Activated naive CD4-positive, alpha-beta T cell treated with anti-CD3 and anti-CD28 coated beads for 36 hours (primary cell): ENCODE measurements at regions not wholly inside any gene's neighbourhood (a gene's known extent, or its start where the extent isn't known, plus 50 kb on each side); places are given as distances from the start of the nearest gene placed in this dataset.
"Not testable (repeated sequence)": the region's sequence is repeated elsewhere in the genome, so short reads cannot be mapped to it uniquely, and the experiment has no call there.

Experiments
- CTCF ChIA-PET: fragments of 350-600 bp; sonication (Branson Sonifier 250); formaldehyde crosslinking; loops from one replicate; lab custom pipeline; 2021; ENCODE audit warnings: antibody characterized with exemption; lab: Charles Lee
- DNase-seq: peaks from one replicate; pipeline ENCODE4 v3.0.0-alpha.2; 2020
- H3K27ac Mint-ChIP-seq: one replicate; pipeline ENCODE4 v1.8.0; 2021; ENCODE audit warnings: mild to moderate bottlenecking, mixed read lengths
- H3K27me3 Mint-ChIP-seq: one replicate; pipeline ENCODE4 v1.8.0; 2021; ENCODE audit warnings: low read depth, mixed read lengths
- H3K36me3 Mint-ChIP-seq: one replicate; pipeline ENCODE4 v1.8.0; 2021; ENCODE audit warnings: low read depth, mixed read lengths
- H3K4me1 Mint-ChIP-seq: one replicate; pipeline ENCODE4 v1.8.0; 2021; ENCODE audit warnings: low read depth, mixed read lengths
- H3K4me3 Mint-ChIP-seq: one replicate; pipeline ENCODE4 v1.8.0; 2021; ENCODE audit warnings: mild to moderate bottlenecking, moderate library complexity, mixed read lengths
- H3K9me3 Mint-ChIP-seq: one replicate; pipeline ENCODE4 v1.8.0; 2021; ENCODE audit warnings: mixed read lengths
- intact Hi-C: fragments of 100-400 bp; cut with micrococcal nuclease; formaldehyde crosslinking; loops from one replicate; pipeline ENCODE4 v1.15.1; 2023

DNA sequence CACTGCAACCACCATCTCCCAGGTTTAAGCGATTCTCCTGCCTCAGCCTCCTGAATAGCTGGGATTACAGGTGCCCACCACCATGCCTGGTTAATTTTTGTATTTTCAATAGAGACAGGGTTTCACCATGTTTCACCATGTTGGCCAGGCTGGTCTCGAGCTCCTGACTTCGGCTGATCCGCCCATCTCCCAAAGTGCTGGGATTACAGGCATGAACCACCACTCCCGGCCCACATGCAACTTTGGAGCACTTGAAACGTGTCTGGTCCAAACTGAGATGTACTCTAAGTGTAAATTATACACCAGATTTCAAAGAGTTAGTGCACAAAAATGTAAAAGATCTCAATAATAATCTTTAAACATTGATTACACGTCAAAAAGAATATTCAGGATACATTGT is 154.1 kb downstream of the RGS9 start:
- H3K9me3 Mint-ChIP-seq, result not testable (repeated sequence)

DNA sequence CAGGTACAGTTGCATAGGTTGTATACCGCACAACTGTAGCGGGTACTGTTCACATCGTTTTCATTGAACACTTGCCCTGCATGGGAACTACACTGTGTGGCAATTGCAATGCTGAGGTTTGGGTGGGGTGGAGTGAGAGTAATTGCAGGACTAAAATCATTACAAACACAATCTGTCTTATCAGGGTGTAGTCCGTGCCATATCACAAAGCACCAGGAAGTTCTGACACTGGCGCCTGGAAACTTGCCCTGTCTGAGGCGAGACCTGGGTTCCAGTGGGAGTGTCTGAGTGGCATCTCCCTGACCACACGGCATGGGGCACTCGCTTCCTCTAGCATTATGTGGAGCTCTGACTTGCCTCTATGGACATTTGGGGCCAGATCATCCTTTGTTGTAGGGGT is 153.4 kb downstream of the RGS9 start:
- intact Hi-C loops, result loop anchor here (5.0 kb wide), 1 partner anchor 58 kb away; no protein-coding TSS in a partner anchor
- CTCF ChIA-PET, result no interaction called here
- Mint-ChIP-seq H3K4me1 (peaks cover 4% of the 10 kb centered on the region), H3K4me3 (no peak overlapping the region), H3K27me3 (no peaks in the 10 kb centered on the region), H3K27ac (no peak overlapping the region), H3K36me3 (no peaks in the 10 kb centered on the region), H3K9me3 (no peaks in the 10 kb centered on the region)
- no peak for DNase-seq

More for the DNA sequence above, 154.1 kb downstream of the RGS9 start:
- H3K27ac Mint-ChIP-seq, H3K27me3 Mint-ChIP-seq, H3K4me3 Mint-ChIP-seq, DNase-seq, CTCF ChIA-PET, H3K4me1 Mint-ChIP-seq, H3K36me3 Mint-ChIP-seq: not testable (repeated sequence)
- intact Hi-C loops, result loop anchor here (5.0 kb wide), 1 partner anchor 59 kb away; no protein-coding TSS in a partner anchor

DNA sequence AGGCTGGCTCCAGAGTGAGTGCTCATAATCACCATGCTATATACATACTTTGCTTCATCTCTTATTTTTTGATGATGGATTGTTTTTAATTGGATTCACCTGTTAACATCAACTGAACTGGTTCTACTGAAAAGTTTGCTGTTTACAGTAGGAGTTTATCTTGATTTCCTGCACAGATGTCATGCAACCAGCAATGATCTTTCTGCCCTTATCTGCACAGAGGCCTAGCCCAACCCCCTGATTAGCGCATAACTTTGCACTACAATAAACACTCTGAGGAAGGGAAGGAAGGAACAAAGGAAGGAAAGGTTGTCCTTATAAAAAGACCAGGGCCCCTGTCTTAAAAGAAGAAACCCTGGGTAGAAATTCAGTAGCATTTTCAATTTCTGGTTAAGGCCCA is 152.9 kb downstream of the RGS9 start:
- Mint-ChIP-seq H3K9me3 (no peaks in the 10 kb centered on the region), H3K4me1 (peaks cover 4% of the 10 kb centered on the region), H3K4me3 (no peak overlapping the region), H3K36me3 (no peaks in the 10 kb centered on the region), H3K27me3 (no peaks in the 10 kb centered on the region), H3K27ac (no peak overlapping the region)
- DNase-seq, result no peak
- intact Hi-C loops, result loop anchor here (5.0 kb wide), 1 partner anchor 58 kb away; no protein-coding TSS in a partner anchor
- CTCF ChIA-PET, result interaction anchor here (0.6 kb wide), 2 partner anchors 267 to 626 kb away, joined by 3 read pairs; no protein-coding TSS in a partner anchor

DNA sequence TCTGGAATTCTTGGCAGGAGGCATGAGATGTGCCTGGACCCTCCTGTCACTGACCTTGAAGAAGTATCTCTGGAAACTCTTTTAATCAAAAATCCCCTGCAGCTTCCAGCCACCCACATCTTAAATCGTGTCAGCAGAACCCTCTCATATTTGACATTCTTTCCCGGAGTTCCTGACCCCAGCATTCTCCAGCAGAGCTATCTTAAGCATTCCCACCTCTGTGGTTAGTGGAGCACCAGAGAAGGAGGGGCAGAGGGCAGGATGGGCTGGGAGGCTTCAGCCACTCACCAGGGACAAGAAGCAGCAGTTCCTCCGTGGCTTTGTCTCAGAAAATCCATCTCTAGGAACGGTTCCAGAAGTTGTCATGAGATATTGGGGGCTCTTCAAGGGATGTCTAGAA is 149.9 kb downstream of the RGS9 start:
- H3K27me3 Mint-ChIP-seq, result no peaks in the 10 kb centered on the region

DNA sequence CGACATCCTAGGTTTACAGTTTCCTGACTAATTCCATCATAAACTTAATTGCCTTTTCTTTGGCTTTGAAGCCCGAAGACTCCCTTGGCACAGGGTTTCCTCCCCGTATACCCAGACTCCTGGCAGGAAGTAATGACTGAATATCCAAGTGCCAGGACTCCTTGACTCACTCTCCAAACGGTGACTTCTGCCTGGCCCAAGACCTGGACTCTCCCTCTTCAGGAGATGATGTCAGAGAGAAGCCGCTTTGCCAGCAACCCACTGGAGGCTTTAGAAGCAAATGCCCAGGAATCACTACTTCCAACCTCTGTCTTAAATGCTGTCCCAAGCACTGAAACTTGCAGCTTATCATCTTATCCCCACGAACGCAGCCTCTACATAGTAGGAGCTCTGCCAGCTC is 146.5 kb downstream of the RGS9 start:
- Mint-ChIP-seq H3K36me3 (no peaks in the 10 kb centered on the region), H3K9me3 (peaks cover 4% of the 10 kb centered on the region), H3K27me3 (no peaks in the 10 kb centered on the region), H3K27ac (no peak overlapping the region), H3K4me3 (no peak overlapping the region), H3K4me1 (no peaks in the 10 kb centered on the region)
- CTCF ChIA-PET, result interaction anchor here (1.5 kb wide), 1 partner anchor 10 kb away, joined by 8 read pairs; no protein-coding TSS in a partner anchor
- no peak for DNase-seq
- intact Hi-C loops, result no loop called here

More for the DNA sequence above, 149.9 kb downstream of the RGS9 start:
- Mint-ChIP-seq H3K4me1 (no peaks in the 10 kb centered on the region), H3K36me3 (no peaks in the 10 kb centered on the region), H3K27ac (no peak overlapping the region), H3K4me3 (no peak overlapping the region), H3K9me3 (peaks cover 2% of the 10 kb centered on the region)
- CTCF ChIA-PET, result interaction anchor here (1.4 to 3.8 kb wide), 2 partner anchors 9 to 54 kb away, joined by 4 to 13 read pairs; no protein-coding TSS in a partner anchor
- no peak for DNase-seq
- intact Hi-C loops, result no loop called here

DNA sequence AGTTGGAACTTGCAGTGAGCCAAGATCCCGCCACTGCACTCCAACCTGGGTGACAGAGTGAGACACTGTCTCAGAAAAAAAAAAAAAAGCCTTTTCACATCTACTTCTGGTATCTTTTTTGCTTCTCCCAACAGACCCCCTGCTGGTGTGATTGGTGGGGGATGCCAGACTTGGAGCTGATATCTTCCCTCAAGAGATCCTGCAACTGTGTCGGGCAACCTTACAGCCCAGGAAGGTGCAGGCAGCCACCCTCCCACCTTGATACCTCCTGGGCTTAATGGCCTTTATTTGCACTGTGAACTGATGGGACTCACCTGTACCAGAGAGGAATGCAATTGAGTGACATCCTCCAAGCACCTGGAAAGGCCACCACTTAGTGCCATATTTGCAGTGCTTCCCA is 142.3 kb downstream of the RGS9 start:
- no peak overlapping the region for H3K27ac Mint-ChIP-seq
- peaks cover 13% of the 10 kb centered on the region for H3K27me3 Mint-ChIP-seq
- H3K9me3 Mint-ChIP-seq, result peaks cover 4% of the 10 kb centered on the region
- CTCF ChIA-PET, result interaction anchor here (0.6 to 0.7 kb wide), 2 partner anchors 15 to 40 kb away, joined by 3 read pairs; no protein-coding TSS in a partner anchor
- H3K4me3 Mint-ChIP-seq, result no peak overlapping the region
- H3K36me3 Mint-ChIP-seq, result no peaks in the 10 kb centered on the region
- H3K4me1 Mint-ChIP-seq, result peaks cover 9% of the 10 kb centered on the region
- intact Hi-C loops, result no loop called here
- no peak for DNase-seq

DNA sequence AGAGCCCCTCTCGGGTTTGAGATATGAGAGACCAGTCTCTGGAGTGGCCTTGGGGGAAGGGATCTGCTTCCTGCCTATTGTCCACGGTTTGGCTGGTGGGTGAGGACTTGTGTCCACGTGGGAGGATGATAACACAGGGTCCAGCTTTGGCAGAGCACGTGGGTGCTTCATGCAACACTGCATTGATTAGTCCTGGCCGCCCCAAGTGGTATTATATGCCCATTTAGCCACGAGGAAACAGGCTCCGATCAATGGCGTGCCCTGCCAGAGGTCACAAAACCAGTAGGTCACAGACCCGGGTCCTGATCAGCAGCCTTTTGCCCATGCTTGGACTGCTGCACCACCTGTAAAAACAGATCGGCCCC is 141.6 kb downstream of the RGS9 start:
- Mint-ChIP-seq H3K9me3 (peaks cover 4% of the 10 kb centered on the region), H3K4me1 (peaks cover 9% of the 10 kb centered on the region), H3K4me3 (no peak overlapping the region), H3K36me3 (no peaks in the 10 kb centered on the region), H3K27me3 (peaks cover 13% of the 10 kb centered on the region), H3K27ac (no peak overlapping the region)
- CTCF ChIA-PET, result interaction anchor here (0.6 to 1.6 kb wide), 3 partner anchors 8 to 40 kb away, joined by 3 to 5 read pairs (median 4); no protein-coding TSS in a partner anchor
- intact Hi-C loops, result no loop called here
- no peak for DNase-seq

DNA sequence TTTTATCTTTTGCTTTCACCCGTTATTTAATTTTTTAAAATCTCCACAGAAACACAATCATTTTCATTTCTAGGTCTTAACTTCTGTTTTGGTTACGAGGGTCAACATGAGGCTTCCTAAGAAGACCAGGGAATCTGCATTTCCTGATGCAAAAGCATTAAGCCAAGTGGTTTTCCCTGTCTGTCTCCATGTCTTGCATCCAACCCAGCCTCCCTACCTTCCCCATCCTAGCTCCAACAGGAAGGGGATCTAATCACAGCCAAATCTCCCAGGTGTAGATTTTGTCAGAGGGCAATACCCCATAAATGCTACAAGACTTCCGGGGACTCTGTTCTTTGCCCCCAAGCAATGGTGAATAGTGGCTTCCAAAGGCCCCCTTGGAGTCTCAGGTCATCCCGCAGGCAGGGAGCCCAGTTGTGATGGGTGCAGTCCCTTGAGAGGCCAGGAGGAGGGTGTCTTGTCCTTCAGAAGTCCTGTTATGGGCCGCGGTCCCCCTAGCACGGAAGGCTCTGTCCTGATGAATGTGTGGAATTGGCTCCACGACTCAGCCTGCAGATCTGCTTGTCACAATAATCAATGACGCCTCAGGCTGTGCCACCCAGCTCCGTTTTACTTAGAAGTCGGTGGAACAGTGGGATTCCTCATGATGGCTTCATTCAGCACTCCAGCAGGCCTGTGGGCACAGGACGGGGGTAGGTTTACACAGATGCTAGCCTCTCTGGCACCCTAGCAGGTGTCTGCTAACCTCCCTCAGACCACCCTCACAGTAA is 141.1 kb downstream of the RGS9 start:
- Mint-ChIP-seq H3K36me3 (no peaks in the 10 kb centered on the region), H3K27ac (no peak overlapping the region), H3K4me3 (no peak overlapping the region), H3K9me3 (peaks cover 4% of the 10 kb centered on the region), H3K4me1 (peaks cover 9% of the 10 kb centered on the region), H3K27me3 (peaks cover 13% of the 10 kb centered on the region)
- DNase-seq, result peak; percentile 42
- intact Hi-C loops, result no loop called here
- CTCF ChIA-PET, result interaction anchor here (1.6 kb wide), 2 partner anchors 8 to 9 kb away, joined by 4 to 5 read pairs; no protein-coding TSS in a partner anchor

DNA sequence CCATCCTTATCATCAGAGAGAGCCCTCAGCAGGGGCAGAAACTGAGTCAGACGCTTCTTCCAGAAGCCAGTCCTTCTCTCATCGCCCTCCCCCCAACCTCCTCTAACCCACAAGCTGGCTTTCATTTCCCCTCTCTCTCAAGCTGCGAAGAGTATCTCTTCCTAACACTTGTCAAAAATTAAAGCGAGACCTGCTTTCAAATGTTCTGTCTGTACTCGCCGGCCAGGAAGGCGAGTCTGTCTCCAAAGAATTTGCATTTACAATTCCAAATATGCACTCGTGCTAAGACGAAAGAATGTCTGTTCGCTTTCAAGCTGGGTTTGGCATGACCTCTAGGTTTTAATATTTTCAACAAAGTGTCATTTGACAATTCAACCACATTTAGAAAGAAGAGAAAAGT is 140.4 kb downstream of the RGS9 start:
- CTCF ChIA-PET, result interaction anchor here (0.8 to 1.6 kb wide), 4 partner anchors 8 to 709 kb away, joined by 3 to 5 read pairs (median 4); no protein-coding TSS in a partner anchor
- peaks cover 2% of the 10 kb centered on the region for H3K9me3 Mint-ChIP-seq
- no peak overlapping the region for H3K4me3 Mint-ChIP-seq
- DNase-seq, result no peak
- intact Hi-C loops, result no loop called here
- peaks cover 9% of the 10 kb centered on the region for H3K4me1 Mint-ChIP-seq
- H3K27ac Mint-ChIP-seq, result no peak overlapping the region
- no peaks in the 10 kb centered on the region for H3K36me3 Mint-ChIP-seq
- peaks cover 13% of the 10 kb centered on the region for H3K27me3 Mint-ChIP-seq
